Spleen (tissue), 7 donors: ENCODE measurements at regions not wholly inside any gene's neighbourhood (a gene's known extent, or its start where the extent isn't known, plus 50 kb on each side); places are given as distances from the start of the nearest gene placed in this dataset.

Experiments
- POLR2A ChIP-seq, 3 donors: fragments of 450-650 bp; IDR thresholded peaks; one replicate each; pipeline ENCODE4 v1.5.1; 2017; ENCODE audit warnings: antibody characterized with exemption in 3 of 3, mild to moderate bottlenecking in 1 of 3
- POLR2AphosphoS5 ChIP-seq, 3 donors: sonication (generic); formaldehyde crosslinking; IDR thresholded peaks; one replicate each; pipeline ENCODE4 v1.5.1; 2017; ENCODE audit warnings: antibody characterized with exemption in 3 of 3
- TF ChIP-seq, protein P1 (sequence below), 11 experiments: fragments of 200-600 bp in 7 of 11; fragments of 450-650 bp in 4 of 11; sonication (generic) in 4 of 11; IDR thresholded peaks in 8 of 11; conservative IDR thresholded peaks in 3 of 11; 1 replicate in 7 of 11; 2 replicates in 4 of 11; pipeline versions ENCODE4 v1.4.0 to v1.8.0; 2016 to 2021; ENCODE audit warnings: antibody characterized with exemption in 11 of 11, inconsistent platforms in 4 of 11, mild to moderate bottlenecking in 1 of 11
- donor health status: DM: no; HTN: no; CAD: no; lungs with moderate emphysema.
- donor health status: DM: no; HTN: no; CAD: no.
- donor health status: DM: no; HTN: no; CAD: no.

DNA sequence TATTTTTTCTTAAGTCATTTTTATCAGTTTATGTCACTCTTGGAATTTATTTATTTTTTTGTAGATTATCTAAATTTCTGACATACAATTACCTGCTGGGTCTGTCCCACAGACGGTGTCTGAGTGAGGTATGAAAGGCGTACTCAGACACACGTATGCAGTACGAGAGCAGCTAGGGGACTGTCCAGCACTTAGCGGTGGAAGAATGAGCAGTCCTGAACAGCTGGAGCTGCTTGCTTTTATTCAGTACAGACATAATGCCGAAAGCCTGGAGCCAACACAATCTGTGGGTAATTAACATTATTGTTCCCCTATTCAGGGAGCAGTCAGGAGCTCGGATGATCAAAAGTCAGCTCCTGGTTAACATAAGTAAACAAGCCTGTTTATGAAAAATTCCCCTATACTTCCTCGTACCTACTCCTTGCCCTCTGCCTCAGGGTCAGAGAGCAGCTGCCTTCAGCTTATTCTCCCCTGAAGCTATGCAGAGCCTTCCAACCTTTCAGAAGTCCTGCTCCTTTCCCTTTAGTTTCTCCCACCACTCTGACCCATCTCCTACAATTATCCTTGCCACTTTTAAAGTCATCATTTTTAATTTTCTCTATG lies 488.0 kb upstream of the POM121L12 start:
- TF ChIP-seq, protein P1, sequence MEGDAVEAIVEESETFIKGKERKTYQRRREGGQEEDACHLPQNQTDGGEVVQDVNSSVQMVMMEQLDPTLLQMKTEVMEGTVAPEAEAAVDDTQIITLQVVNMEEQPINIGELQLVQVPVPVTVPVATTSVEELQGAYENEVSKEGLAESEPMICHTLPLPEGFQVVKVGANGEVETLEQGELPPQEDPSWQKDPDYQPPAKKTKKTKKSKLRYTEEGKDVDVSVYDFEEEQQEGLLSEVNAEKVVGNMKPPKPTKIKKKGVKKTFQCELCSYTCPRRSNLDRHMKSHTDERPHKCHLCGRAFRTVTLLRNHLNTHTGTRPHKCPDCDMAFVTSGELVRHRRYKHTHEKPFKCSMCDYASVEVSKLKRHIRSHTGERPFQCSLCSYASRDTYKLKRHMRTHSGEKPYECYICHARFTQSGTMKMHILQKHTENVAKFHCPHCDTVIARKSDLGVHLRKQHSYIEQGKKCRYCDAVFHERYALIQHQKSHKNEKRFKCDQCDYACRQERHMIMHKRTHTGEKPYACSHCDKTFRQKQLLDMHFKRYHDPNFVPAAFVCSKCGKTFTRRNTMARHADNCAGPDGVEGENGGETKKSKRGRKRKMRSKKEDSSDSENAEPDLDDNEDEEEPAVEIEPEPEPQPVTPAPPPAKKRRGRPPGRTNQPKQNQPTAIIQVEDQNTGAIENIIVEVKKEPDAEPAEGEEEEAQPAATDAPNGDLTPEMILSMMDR (IDR thresholded peaks at IDR 0.05 in 8 of 11, conservative IDR thresholded peaks at IDR 0.05 in 3 of 11): no peak
- TF ChIP-seq POLR2AphosphoS5 (IDR thresholded peaks at IDR 0.05): no peak
- no peak for TF ChIP-seq POLR2A (IDR thresholded peaks at IDR 0.05)
